ENCODE measurements at regions not wholly inside any gene's neighbourhood (a gene's known extent, or its start where the extent isn't known, plus 50 kb on each side); places are given as distances from the start of the nearest gene placed in this dataset.

- Histone ChIP-seq H3K27me3 (replicated peaks in 2 of 5; ENCODE audit: control insufficient read depth in 4 of 5, insufficient read depth in 5 of 5, low read length in 4 of 5) (no peaks in the 10 kb centered on the region), H3K36me3 (ENCODE audit: control insufficient read depth in 4 of 4, insufficient read depth in 4 of 4, low read length in 3 of 4) (no peaks in the 10 kb centered on the region), H3K4me3 (ENCODE audit: control insufficient read depth in 1 of 7, extremely low read depth in 1 of 7, insufficient read depth in 4 of 7, low read depth in 2 of 7, low read length in 6 of 7) (no peak overlapping the region), H3K4me1 (ENCODE audit: control extremely low read depth in 1 of 4, control insufficient read depth in 4 of 4, insufficient read depth in 4 of 4, low read length in 3 of 4) (no peaks in the 10 kb centered on the region), H3K27ac (ENCODE audit: insufficient read depth in 1 of 2, low read depth in 1 of 2, low read length in 2 of 2, poor library complexity in 1 of 2, severe bottlenecking in 2 of 2) (no peak overlapping the region), H3K9me3 (ENCODE audit: control extremely low read depth in 1 of 5, control insufficient read depth in 4 of 5, insufficient read depth in 2 of 5, low read depth in 1 of 5, low read length in 4 of 5) (peaks cover 0 to 2% (median 0%) of the 10 kb centered on the region in 5 experiments)
- ChIA-PET CTCF (no interaction called here), POLR2A (no interaction called here)
- DNase-seq = no peak
- WGBS (ENCODE audit: insufficient coverage) = 100% methylated on average over 1 of the region's 3 CpGs
Observed at GRCh38 chr13:65540175-65540574, 1690.0 kb downstream of the PCDH9 start.

GRCh38 chr13:65535370-65535769, 1694.8 kb downstream of the PCDH9 start:
- H3K27ac ChIP-seq (ENCODE audit: insufficient read depth in 1 of 2, low read depth in 1 of 2, low read length in 2 of 2, poor library complexity in 1 of 2, severe bottlenecking in 2 of 2) = no peak overlapping the region
- POLR2A ChIA-PET = no interaction called here
- H3K4me1 ChIP-seq (ENCODE audit: control extremely low read depth in 1 of 4, control insufficient read depth in 4 of 4, insufficient read depth in 4 of 4, low read length in 3 of 4) = no peaks in the 10 kb centered on the region
- WGBS (ENCODE audit: insufficient coverage) = no CpG with 5 or more reads among the region's 1 CpG
- no peak overlapping the region for H3K4me3 ChIP-seq (ENCODE audit: control insufficient read depth in 1 of 7, extremely low read depth in 1 of 7, insufficient read depth in 4 of 7, low read depth in 2 of 7, low read length in 6 of 7)
- no peaks in the 10 kb centered on the region for H3K36me3 ChIP-seq (ENCODE audit: control insufficient read depth in 4 of 4, insufficient read depth in 4 of 4, low read length in 3 of 4)
- no peaks in the 10 kb centered on the region for H3K27me3 ChIP-seq (replicated peaks in 2 of 5; ENCODE audit: control insufficient read depth in 4 of 5, insufficient read depth in 5 of 5, low read length in 4 of 5)
- CTCF ChIA-PET = no interaction called here
- DNase-seq = no peak
- peaks cover 0 to 3% (median 0%) of the 10 kb centered on the region in 5 experiments for H3K9me3 ChIP-seq (ENCODE audit: control extremely low read depth in 1 of 5, control insufficient read depth in 4 of 5, insufficient read depth in 2 of 5, low read depth in 1 of 5, low read length in 4 of 5)

DNA sequence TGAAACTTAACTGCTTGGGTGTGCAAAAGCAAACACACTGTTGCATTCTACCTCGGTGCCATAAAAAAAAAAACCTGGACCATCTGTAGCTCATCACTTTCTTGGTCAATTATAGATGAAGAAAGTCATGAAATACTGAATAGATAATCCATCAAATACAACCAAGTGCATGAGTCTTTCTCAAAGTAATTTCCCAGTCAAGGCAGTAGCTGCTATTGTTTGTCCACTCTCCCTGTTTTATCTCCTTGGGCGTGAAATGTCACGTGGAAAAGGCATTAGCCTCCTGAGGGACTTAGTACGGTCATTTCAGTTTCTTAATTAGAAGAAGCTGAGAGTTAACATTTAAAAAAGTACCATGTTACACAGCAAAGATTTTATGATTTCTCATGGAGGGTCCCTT, 1697.9 kb downstream of the PCDH9 start:
- 90% methylated on average over 2 of the region's 4 CpGs for WGBS (ENCODE audit: insufficient coverage)
- no peak overlapping the region for H3K27ac ChIP-seq (ENCODE audit: insufficient read depth in 1 of 2, low read depth in 1 of 2, low read length in 2 of 2, poor library complexity in 1 of 2, severe bottlenecking in 2 of 2)
- no peak overlapping the region for H3K4me3 ChIP-seq (ENCODE audit: control insufficient read depth in 1 of 7, extremely low read depth in 1 of 7, insufficient read depth in 4 of 7, low read depth in 2 of 7, low read length in 6 of 7)
- DNase-seq = no peak
- H3K9me3 ChIP-seq (ENCODE audit: control extremely low read depth in 1 of 5, control insufficient read depth in 4 of 5, insufficient read depth in 2 of 5, low read depth in 1 of 5, low read length in 4 of 5) = peaks cover 0 to 1% (median 0%) of the 10 kb centered on the region in 5 experiments
- ChIA-PET CTCF (no interaction called here), POLR2A (no interaction called here)
- H3K27me3 ChIP-seq (replicated peaks in 2 of 5; ENCODE audit: control insufficient read depth in 4 of 5, insufficient read depth in 5 of 5, low read length in 4 of 5) = no peaks in the 10 kb centered on the region
- no peaks in the 10 kb centered on the region for H3K36me3 ChIP-seq (ENCODE audit: control insufficient read depth in 4 of 4, insufficient read depth in 4 of 4, low read length in 3 of 4)
- H3K4me1 ChIP-seq (ENCODE audit: control extremely low read depth in 1 of 4, control insufficient read depth in 4 of 4, insufficient read depth in 4 of 4, low read length in 3 of 4) = no peaks in the 10 kb centered on the region

DNA sequence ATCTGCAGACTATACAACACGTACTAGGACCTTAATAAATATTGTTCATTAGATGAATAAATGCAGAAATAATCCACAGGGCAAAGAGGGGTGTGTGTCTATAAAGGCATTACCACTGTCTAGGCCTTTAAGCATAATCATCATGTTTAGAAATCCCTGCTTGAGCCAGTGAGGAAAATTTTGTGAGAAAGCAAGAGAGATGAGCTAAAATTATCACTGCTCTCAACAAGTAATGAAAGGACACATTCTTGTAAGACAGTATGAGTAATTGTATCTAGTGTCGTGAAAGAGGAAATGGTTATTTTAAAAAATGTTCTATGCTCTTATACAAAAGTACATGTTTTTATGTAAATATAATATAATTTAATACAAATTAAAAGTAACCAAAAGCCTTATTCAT, 1699.4 kb downstream of the PCDH9 start:
- Histone ChIP-seq H3K27ac (ENCODE audit: insufficient read depth in 1 of 2, low read depth in 1 of 2, low read length in 2 of 2, poor library complexity in 1 of 2, severe bottlenecking in 2 of 2) (no peak overlapping the region), H3K27me3 (replicated peaks in 2 of 5; ENCODE audit: control insufficient read depth in 4 of 5, insufficient read depth in 5 of 5, low read length in 4 of 5) (no peaks in the 10 kb centered on the region), H3K36me3 (ENCODE audit: control insufficient read depth in 4 of 4, insufficient read depth in 4 of 4, low read length in 3 of 4) (no peaks in the 10 kb centered on the region), H3K4me3 (ENCODE audit: control insufficient read depth in 1 of 7, extremely low read depth in 1 of 7, insufficient read depth in 4 of 7, low read depth in 2 of 7, low read length in 6 of 7) (no peak overlapping the region), H3K9me3 (ENCODE audit: control extremely low read depth in 1 of 5, control insufficient read depth in 4 of 5, insufficient read depth in 2 of 5, low read depth in 1 of 5, low read length in 4 of 5) (peaks cover 0 to 1% (median 0%) of the 10 kb centered on the region in 5 experiments), H3K4me1 (ENCODE audit: control extremely low read depth in 1 of 4, control insufficient read depth in 4 of 4, insufficient read depth in 4 of 4, low read length in 3 of 4) (no peaks in the 10 kb centered on the region)
- DNase-seq = no peak
- ChIA-PET CTCF (interaction anchor here (1.0 kb wide), 1 partner anchor 14 kb away, joined by 3 read pairs; no protein-coding TSS in a partner anchor), POLR2A (no interaction called here)
- no CpG with 5 or more reads among the region's 2 CpGs for WGBS (ENCODE audit: insufficient coverage)

- ChIA-PET CTCF (no interaction called here), POLR2A (no interaction called here)
- Histone ChIP-seq H3K27ac (ENCODE audit: insufficient read depth in 1 of 2, low read depth in 1 of 2, low read length in 2 of 2, poor library complexity in 1 of 2, severe bottlenecking in 2 of 2) (no peak overlapping the region), H3K27me3 (replicated peaks in 2 of 5; ENCODE audit: control insufficient read depth in 4 of 5, insufficient read depth in 5 of 5, low read length in 4 of 5) (no peaks in the 10 kb centered on the region), H3K36me3 (ENCODE audit: control insufficient read depth in 4 of 4, insufficient read depth in 4 of 4, low read length in 3 of 4) (no peaks in the 10 kb centered on the region), H3K4me3 (ENCODE audit: control insufficient read depth in 1 of 7, extremely low read depth in 1 of 7, insufficient read depth in 4 of 7, low read depth in 2 of 7, low read length in 6 of 7) (no peak overlapping the region), H3K4me1 (ENCODE audit: control extremely low read depth in 1 of 4, control insufficient read depth in 4 of 4, insufficient read depth in 4 of 4, low read length in 3 of 4) (no peaks in the 10 kb centered on the region), H3K9me3 (ENCODE audit: control extremely low read depth in 1 of 5, control insufficient read depth in 4 of 5, insufficient read depth in 2 of 5, low read depth in 1 of 5, low read length in 4 of 5) (peaks cover 0 to 1% (median 0%) of the 10 kb centered on the region in 5 experiments)
- no peak for DNase-seq
- 96% methylated on average over 3 of the region's 4 CpGs for WGBS (ENCODE audit: insufficient coverage)
Observed at GRCh38 chr13:65529541-65529940, 1700.6 kb downstream of the PCDH9 start.

DNA sequence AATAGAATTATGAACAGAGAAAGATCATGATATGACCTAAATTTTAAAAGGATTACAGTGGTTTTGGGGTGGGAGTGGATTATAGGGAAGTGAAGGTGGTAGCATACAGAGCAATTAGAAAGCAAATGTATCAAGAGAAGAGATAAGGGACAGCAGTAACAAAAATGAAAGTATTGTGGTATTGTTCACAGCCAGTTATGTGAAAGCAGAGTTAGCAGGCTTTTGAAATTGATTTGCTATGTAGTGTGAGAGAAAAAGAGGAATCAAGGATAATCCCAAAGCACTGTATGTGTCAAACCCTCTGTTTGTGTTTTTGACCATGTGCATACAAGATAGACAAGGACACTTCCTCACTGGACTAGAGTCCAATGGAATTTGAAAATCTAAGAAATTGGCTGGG, 1721.4 kb downstream of the PCDH9 start:
- Histone ChIP-seq H3K4me3 (ENCODE audit: control insufficient read depth in 1 of 7, extremely low read depth in 1 of 7, insufficient read depth in 4 of 7, low read depth in 2 of 7, low read length in 6 of 7) (no peak overlapping the region), H3K27me3 (replicated peaks in 2 of 5; ENCODE audit: control insufficient read depth in 4 of 5, insufficient read depth in 5 of 5, low read length in 4 of 5) (no peaks in the 10 kb centered on the region), H3K9me3 (ENCODE audit: control extremely low read depth in 1 of 5, control insufficient read depth in 4 of 5, insufficient read depth in 2 of 5, low read depth in 1 of 5, low read length in 4 of 5) (peaks cover 0 to 5% (median 1%) of the 10 kb centered on the region in 5 experiments), H3K4me1 (ENCODE audit: control extremely low read depth in 1 of 4, control insufficient read depth in 4 of 4, insufficient read depth in 4 of 4, low read length in 3 of 4) (no peaks in the 10 kb centered on the region), H3K36me3 (ENCODE audit: control insufficient read depth in 4 of 4, insufficient read depth in 4 of 4, low read length in 3 of 4) (no peaks in the 10 kb centered on the region), H3K27ac (ENCODE audit: insufficient read depth in 1 of 2, low read depth in 1 of 2, low read length in 2 of 2, poor library complexity in 1 of 2, severe bottlenecking in 2 of 2) (no peak overlapping the region)
- DNase-seq = peak in 2 of 3 donors; percentile 4 to 16
- CTCF ChIA-PET = no interaction called here
- POLR2A ChIA-PET = no interaction called here

- CTCF ChIA-PET = no interaction called here
- Histone ChIP-seq H3K27me3 (replicated peaks in 2 of 5; ENCODE audit: control insufficient read depth in 4 of 5, insufficient read depth in 5 of 5, low read length in 4 of 5) (no peaks in the 10 kb centered on the region), H3K4me1 (ENCODE audit: control extremely low read depth in 1 of 4, control insufficient read depth in 4 of 4, insufficient read depth in 4 of 4, low read length in 3 of 4) (no peaks in the 10 kb centered on the region), H3K4me3 (ENCODE audit: control insufficient read depth in 1 of 7, extremely low read depth in 1 of 7, insufficient read depth in 4 of 7, low read depth in 2 of 7, low read length in 6 of 7) (no peak overlapping the region), H3K9me3 (ENCODE audit: control extremely low read depth in 1 of 5, control insufficient read depth in 4 of 5, insufficient read depth in 2 of 5, low read depth in 1 of 5, low read length in 4 of 5) (peaks cover 0 to 7% (median 1%) of the 10 kb centered on the region in 5 experiments), H3K27ac (ENCODE audit: insufficient read depth in 1 of 2, low read depth in 1 of 2, low read length in 2 of 2, poor library complexity in 1 of 2, severe bottlenecking in 2 of 2) (no peak overlapping the region), H3K36me3 (ENCODE audit: control insufficient read depth in 4 of 4, insufficient read depth in 4 of 4, low read length in 3 of 4) (no peaks in the 10 kb centered on the region)
- POLR2A ChIA-PET = no interaction called here
- DNase-seq = no peak
Observed at GRCh38 chr13:65508338-65508737, 1721.8 kb downstream of the PCDH9 start.
